K562 (cell line): ENCODE measurements at regions not wholly inside any gene's neighbourhood (a gene's known extent, or its start where the extent isn't known, plus 50 kb on each side); places are given as distances from the start of the nearest gene placed in this dataset.

Source experiments
- ATAC-seq: fragments of 200-7000 bp; cut with Tn5 transposase; 3 replicates; pipeline ENCODE4 v1.9.1; 2020; ENCODE audit warnings: moderate library complexity
- BruUV-seq: library from RNA; stranded (reverse); fragments of 400-500 nt; replicated peaks from 2 replicates; lab custom pipeline; 2021; lab: Mats Ljungman, UMichigan
- CTCF ChIA-PET: fragments of 300-600 bp; formaldehyde crosslinking; extraction: SDS; loops from one replicate; lab custom pipeline; 2021; ENCODE audit warnings: low intra/inter-chr PET ratio; lab: Yijun Ruan, JAX
- POLR2A ChIA-PET: fragments of 300-600, 350-650 bp; sonication (Branson Sonifier 250); formaldehyde crosslinking; extraction: SDS; loops from one replicate; lab custom pipeline; 2021; ENCODE audit warnings: antibody characterized with exemption, inconsistent platforms; lab: Yijun Ruan, JAX
- DNase-seq, 4 experiments: peaks; one replicate each; pipeline versions ENCODE4 v3.0.0 to v3.0.0-alpha.2; 2011 to 2018; ENCODE audit warnings: low spot score in 3 of 4, mixed read lengths in 3 of 4; ENCODE audit errors: extremely low read depth in 1 of 4
- FAIRE-seq: peaks from 2 replicates; lab custom pipeline; 2011; peaks lifted over from hg19 to GRCh38; lab: Jason Lieb, UNC
- H2AFZ ChIP-seq: 2 replicates; pipeline ENCODE4 v1.6.0; 2011; ENCODE audit warnings: low read depth, low read length, control low read depth, inconsistent platforms
- H3K27ac ChIP-seq: fragments of 200-600 bp; 3 replicates; pipeline ENCODE4 v1.8.0; 2011; ENCODE audit warnings: low read depth, mild to moderate bottlenecking, control low read depth, inconsistent platforms, low read length, moderate library complexity, mixed read lengths; ENCODE audit errors: extremely low read depth
- H3K27me3 ChIP-seq, 2 experiments: fragments of 300-600 bp in 1 of 2; 2 replicates in 1 of 2; 3 replicates in 1 of 2; pipeline versions ENCODE4 v1.6.0 to v1.8.0; 2011; ENCODE audit warnings: inconsistent platforms in 2 of 2, low read length in 2 of 2, mild to moderate bottlenecking in 1 of 2, mixed read lengths in 1 of 2, moderate library complexity in 1 of 2; ENCODE audit not compliant: control insufficient read depth in 2 of 2, insufficient read depth in 2 of 2
- H3K36me3 ChIP-seq: fragments of 300-600 bp; 3 replicates; pipeline ENCODE4 v1.8.0; 2011; ENCODE audit warnings: mild to moderate bottlenecking, low read length, inconsistent platforms; ENCODE audit not compliant: control insufficient read depth, insufficient read depth
- H3K4me1 ChIP-seq, 2 experiments: fragments of 200-600 bp in 1 of 2; replicated peaks in 1 of 2; 2 replicates in 1 of 2; 3 replicates in 1 of 2; pipeline versions ENCODE4 v1.5.1 to v1.8.0; 2011; ENCODE audit warnings: inconsistent platforms in 2 of 2, low read length in 2 of 2, mild to moderate bottlenecking in 1 of 2, mixed read lengths in 1 of 2, moderate library complexity in 1 of 2; ENCODE audit not compliant: control insufficient read depth in 2 of 2, insufficient read depth in 2 of 2
- H3K4me2 ChIP-seq: 2 replicates; pipeline ENCODE4 v1.6.1; 2011; ENCODE audit warnings: low read length, control low read depth, inconsistent platforms, mixed read lengths; ENCODE audit not compliant: insufficient read depth
- H3K4me3 ChIP-seq: fragments of 200-600 bp; sonication (generic), shearing (Covaris generic); 2 replicates; pipeline ENCODE4 v1.5.1; 2016; ENCODE audit warnings: control low read depth, inconsistent platforms
- H3K79me2 ChIP-seq: fragments of 200-600 bp; 3 replicates; pipeline ENCODE4 v1.8.0; 2011; ENCODE audit warnings: low read length, inconsistent platforms; ENCODE audit not compliant: control insufficient read depth, insufficient read depth
- H3K9ac ChIP-seq, 2 experiments: 2 replicates each; pipeline versions ENCODE4 v1.6.0 to v1.6.1; 2011; ENCODE audit warnings: low read depth in 2 of 2, low read length in 2 of 2, control low read depth in 1 of 2, inconsistent platforms in 1 of 2, mild to moderate bottlenecking in 1 of 2, mixed read lengths in 1 of 2; ENCODE audit not compliant: insufficient read depth in 1 of 2
- H3K9me1 ChIP-seq: one replicate; pipeline ENCODE4 v1.6.0; 2011; ENCODE audit warnings: inconsistent platforms, mild to moderate bottlenecking, low read length, moderate library complexity; ENCODE audit not compliant: control insufficient read depth, insufficient read depth
- H3K9me3 ChIP-seq: replicated peaks from 2 replicates; pipeline ENCODE4 v1.5.1; 2011; ENCODE audit warnings: low read depth, low read length, inconsistent platforms; ENCODE audit not compliant: control insufficient read depth, insufficient read depth
- H4K20me1 ChIP-seq: replicated peaks from 2 replicates; pipeline ENCODE4 v1.6.1; 2011; ENCODE audit warnings: low read length, inconsistent platforms, mixed read lengths; ENCODE audit not compliant: control insufficient read depth, insufficient read depth
- DPF2 ChIP-seq: fragments of 450-650 bp; IDR thresholded peaks from 2 replicates; pipeline ENCODE4 v1.6.1; 2016
- EGR1 ChIP-seq: fragments of 450-650 bp; conservative IDR thresholded peaks from 2 replicates; pipeline ENCODE4 v1.6.1; 2017; ENCODE audit warnings: mild to moderate bottlenecking
- HMG20B ChIP-seq: fragments of 250-450 bp; sonication (Bioruptor Pico); IDR thresholded peaks from 2 replicates; pipeline ENCODE4 v1.5.0; 2021; ENCODE audit warnings: mild to moderate bottlenecking
- LARP7 ChIP-seq: fragments of 450-650 bp; IDR thresholded peaks from 2 replicates; pipeline ENCODE4 v1.6.1; 2016
- MAFG ChIP-seq: fragments of 450-650 bp; conservative IDR thresholded peaks from 2 replicates; pipeline ENCODE4 v1.6.1; 2016; ENCODE audit warnings: missing genetic modification characterization, missing compliant biosample characterization
- ZNF436 ChIP-seq: fragments of 250-450, 450-650 bp; sonication (Bioruptor Pico); formaldehyde crosslinking; IDR thresholded peaks from 2 replicates; pipeline ENCODE4 v1.7.0; 2020; ENCODE audit warnings: mild to moderate bottlenecking
- ZNF740 ChIP-seq, 3 experiments: fragments of 200-800 bp in 1 of 3; sonication (Bioruptor generic) in 1 of 3; sonication (generic) in 1 of 3; formaldehyde crosslinking in 1 of 3; IDR thresholded peaks; 2 replicates each; pipeline versions ENCODE4 v1.6.1 to v1.8.0; 2016 to 2022; ENCODE audit warnings: mild to moderate bottlenecking in 2 of 3, missing compliant biosample characterization in 2 of 3, missing genetic modification characterization in 2 of 3, missing genetic modification reagents in 1 of 3
- WGBS: fragments of 100-300 bp; shearing (Covaris generic); methylation state at CpG from one replicate; pipeline ENCODE4 v1.1.6; 2016; ENCODE audit warnings: low coverage, mixed read lengths; ENCODE audit not compliant: insufficient coverage; ENCODE audit errors: missing lambda C conversion rate; 5-methylcytosine and 5-hydroxymethylcytosine counted together
- in situ Hi-C: fragments of 300-500 bp; cut with MboI; formaldehyde crosslinking; loops from 4 replicates; pipeline ENCODE4 v1.15.0; 2018; ENCODE audit warnings: inconsistent platforms, mixed read lengths
- intact Hi-C: fragments of 100-400 bp; cut with micrococcal nuclease; formaldehyde crosslinking; loops from 2 replicates; pipeline ENCODE4 v1.14.2; 2022

GRCh38 chr19:33904681-33905080, 108.0 kb downstream of the KCTD15 start:
- Histone ChIP-seq H3K9ac (no peak overlapping the region), H3K27me3 (peaks cover 10 to 21% of the 10 kb centered on the region in 2 experiments; a peak in 4 of 5 replicates), H3K4me2 (no peak overlapping the region), H3K9me1 (no peaks in the 10 kb centered on the region), H3K36me3 (no peaks in the 10 kb centered on the region), H2AFZ (no peak overlapping the region), H4K20me1 (no peaks in the 10 kb centered on the region), H3K27ac (no peak overlapping the region), H3K79me2 (no peaks in the 10 kb centered on the region), H3K9me3 (no peaks in the 10 kb centered on the region), H3K4me3 (no peak overlapping the region), H3K4me1 (peaks cover 0 to 16% of the 10 kb centered on the region in 2 experiments; a peak in 2 of 5 replicates)
- in situ Hi-C loops = no loop called here
- POLR2A ChIA-PET = interaction anchor here (0.6 kb wide), 1 partner anchor 101 kb away, joined by 3 read pairs; no protein-coding TSS in a partner anchor
- no peak for DNase-seq
- CTCF ChIA-PET = no interaction called here
- ATAC-seq = no peak
- no TSS peak for BruUV-seq
- intact Hi-C loops = no loop called here
- WGBS = 4% methylated on average over 7 of the region's 7 CpGs
- FAIRE-seq = no peak
- TF ChIP-seq DPF2 (no peak), EGR1 (peak; percentile 47), HMG20B (CRISPR knock-in tag) (no peak)

- H3K9ac ChIP-seq = no peak overlapping the region
- H3K36me3 ChIP-seq = no peaks in the 10 kb centered on the region
- BruUV-seq = no TSS peak
- DNase-seq (no peak), ATAC-seq (no peak), FAIRE-seq (no peak)
- H3K4me1 ChIP-seq = peaks cover 0 to 16% of the 10 kb centered on the region in 2 experiments; a peak in 2 of 5 replicates
- no peak overlapping the region for H3K4me3 ChIP-seq
- no peaks in the 10 kb centered on the region for H3K9me1 ChIP-seq
- no peaks in the 10 kb centered on the region for H3K9me3 ChIP-seq
- H3K4me2 ChIP-seq = no peak overlapping the region
- intact Hi-C loops = no loop called here
- in situ Hi-C loops = no loop called here
- peaks cover 10 to 21% of the 10 kb centered on the region in 2 experiments; a peak in 4 of 5 replicates for H3K27me3 ChIP-seq
- WGBS = 16% methylated on average over 22 of the region's 26 CpGs
- H2AFZ ChIP-seq = no peak overlapping the region
- H3K27ac ChIP-seq = no peak overlapping the region
- H3K79me2 ChIP-seq = no peaks in the 10 kb centered on the region
- CTCF ChIA-PET = no interaction called here
- H4K20me1 ChIP-seq = no peaks in the 10 kb centered on the region
- POLR2A ChIA-PET = no interaction called here
- TF ChIP-seq ZNF740 (CRISPR knock-in tag; IDR thresholded peaks at IDR 0.05) (no peak), ZNF740 (tag; IDR thresholded peaks at IDR 0.05) (no peak), MAFG (tag) (no peak), ZNF436 (no peak), LARP7 (no peak)
Observed at GRCh38 chr19:33905473-33905936, 108.8 kb downstream of the KCTD15 start.
